A673 (cell line): ENCODE measurements at regions not wholly inside any gene's neighbourhood (a gene's known extent, or its start where the extent isn't known, plus 50 kb on each side); places are given as distances from the start of the nearest gene placed in this dataset.

Experiments used
- BruUV-seq: library from RNA; stranded (reverse); fragments of 400-500 nt; replicated peaks from 2 replicates; lab custom pipeline; 2021; lab: Mats Ljungman, UMichigan
- CTCF ChIA-PET: fragments of 300-600 bp; sonication (Branson Sonifier 250); formaldehyde crosslinking; loops from one replicate; lab custom pipeline; 2022; ENCODE audit warnings: antibody characterized with exemption; lab: Charles Lee
- POLR2A ChIA-PET: fragments of 300-600 bp; sonication (Branson Sonifier 250); formaldehyde crosslinking; loops from one replicate; lab custom pipeline; 2022; ENCODE audit warnings: antibody characterized with exemption; ENCODE audit not compliant: low non-redundant PET; lab: Charles Lee
- DNase-seq: peaks from one replicate; pipeline ENCODE4 v3.0.0-alpha.2; 2015; ENCODE audit warnings: low spot score
- H3K27ac ChIP-seq: fragments of 200-600 bp; sonication (generic); 2 replicates; pipeline ENCODE4 v1.5.1; 2016; ENCODE audit warnings: mixed run types, low read depth, mild to moderate bottlenecking, mixed read lengths, antibody characterized with exemption, low read length; ENCODE audit not compliant: poor library complexity, severe bottlenecking
- H3K27me3 ChIP-seq: fragments of 200-600 bp; sonication (generic); replicated peaks from 2 replicates; pipeline ENCODE4 v1.6.1; 2017; ENCODE audit warnings: mixed run types, low read depth, mild to moderate bottlenecking, mixed read lengths, antibody characterized with exemption, low read length; ENCODE audit not compliant: insufficient read depth, poor library complexity
- H3K36me3 ChIP-seq: fragments of 200-600 bp; sonication (generic); 2 replicates; pipeline ENCODE4 v1.6.1; 2016; ENCODE audit warnings: mixed run types, mild to moderate bottlenecking, mixed read lengths, antibody characterized with exemption, low read length; ENCODE audit not compliant: insufficient read depth, poor library complexity, severe bottlenecking
- H3K4me1 ChIP-seq: fragments of 200-600 bp; sonication (generic); 2 replicates; pipeline ENCODE4 v1.6.1; 2017; ENCODE audit warnings: mixed run types, mild to moderate bottlenecking, mixed read lengths, antibody characterized with exemption, low read length; ENCODE audit not compliant: insufficient read depth, poor library complexity, severe bottlenecking
- H3K4me3 ChIP-seq: fragments of 200-600 bp; sonication (generic); 2 replicates; pipeline ENCODE4 v1.5.1; 2016; ENCODE audit warnings: low read depth, mixed run types, mild to moderate bottlenecking, mixed read lengths, low read length; ENCODE audit not compliant: poor library complexity, severe bottlenecking
- H3K9me3 ChIP-seq: fragments of 200-600 bp; sonication (generic); 2 replicates; pipeline ENCODE4 v1.6.1; 2016; ENCODE audit warnings: mixed run types, low read depth, mild to moderate bottlenecking, mixed read lengths, antibody characterized with exemption, low read length; ENCODE audit not compliant: poor library complexity, severe bottlenecking
- CTCF ChIP-seq: fragments of 300-800, 200-600 bp; sonication (generic); conservative IDR thresholded peaks from 2 replicates; pipeline ENCODE4 v1.5.1; 2017; ENCODE audit warnings: low read depth, mild to moderate bottlenecking, antibody characterized with exemption, low read length, moderate library complexity, mixed read lengths
- EZH2 ChIP-seq: fragments of 200-600 bp; sonication (generic); IDR thresholded peaks from 2 replicates; pipeline ENCODE4 v1.6.1; 2017; ENCODE audit warnings: borderline replicate concordance, low read depth, mild to moderate bottlenecking, mixed read lengths, antibody characterized with exemption, low read length; ENCODE audit not compliant: poor library complexity, severe bottlenecking
- intact Hi-C: fragments of 100-400 bp; cut with micrococcal nuclease; formaldehyde crosslinking; loops from one replicate; pipeline ENCODE4 v1.10.0; 2022; ENCODE audit not compliant: unreplicated experiment

GRCh38 chr5:10153808-10154537 is 95.7 kb downstream of the ATPSCKMT start:
- no peak for TF ChIP-seq EZH2
- TF ChIP-seq CTCF: no peak

GRCh38 chr5:10153394-10153793 is 96.3 kb downstream of the ATPSCKMT start:
- Histone ChIP-seq H3K4me3 (no peak overlapping the region), H3K9me3 (no peaks in the 10 kb centered on the region), H3K4me1 (no peaks in the 10 kb centered on the region), H3K27me3 (peaks cover 7% of the 10 kb centered on the region), H3K36me3 (no peaks in the 10 kb centered on the region), H3K27ac (no peak overlapping the region)
- no TSS peak for BruUV-seq
- no peak for DNase-seq
- TF ChIP-seq CTCF (no peak), EZH2 (no peak)
- intact Hi-C loops: no loop called here
- CTCF ChIA-PET: no interaction called here
- POLR2A ChIA-PET: no interaction called here

More at GRCh38 chr5:10153808-10154537, 95.7 kb downstream of the ATPSCKMT start:
- Histone ChIP-seq H3K36me3 (no peaks in the 10 kb centered on the region), H3K27me3 (peaks cover 7% of the 10 kb centered on the region), H3K27ac (no peak overlapping the region), H3K4me3 (no peak overlapping the region), H3K4me1 (no peaks in the 10 kb centered on the region), H3K9me3 (no peaks in the 10 kb centered on the region)
- no peak for DNase-seq
- BruUV-seq: no TSS peak
- ChIA-PET POLR2A (no interaction called here), CTCF (no interaction called here)
- intact Hi-C loops: no loop called here

GRCh38 chr5:10151656-10152055 is 98.0 kb downstream of the ATPSCKMT start:
- DNase-seq: no peak
- Histone ChIP-seq H3K27ac (no peak overlapping the region), H3K27me3 (peaks cover 7% of the 10 kb centered on the region), H3K36me3 (no peaks in the 10 kb centered on the region), H3K9me3 (no peaks in the 10 kb centered on the region), H3K4me3 (no peak overlapping the region), H3K4me1 (no peaks in the 10 kb centered on the region)
- no TSS peak for BruUV-seq
- CTCF ChIA-PET: no interaction called here
- TF ChIP-seq CTCF: no peak
- no peak for TF ChIP-seq EZH2
- POLR2A ChIA-PET: no interaction called here
- intact Hi-C loops: no loop called here
